GM23248 (cell line): ENCODE measurements at regions not wholly inside any gene's neighbourhood (a gene's known extent, or its start where the extent isn't known, plus 50 kb on each side); places are given as distances from the start of the nearest gene placed in this dataset.

Experiments
- EZH2 ChIP-seq: fragments of 200-600 bp; sonication (generic); IDR thresholded peaks from 2 replicates; pipeline ENCODE4 v1.6.1; 2018; ENCODE audit warnings: antibody characterized with exemption, mild to moderate bottlenecking; ENCODE audit not compliant: insufficient read depth, poor library complexity, severe bottlenecking
- EZH2phosphoT487 ChIP-seq: fragments of 200-600 bp; sonication (generic); IDR thresholded peaks from 2 replicates; pipeline ENCODE4 v1.6.1; 2018; ENCODE audit warnings: antibody characterized with exemption, moderate library complexity, mild to moderate bottlenecking, low read depth; ENCODE audit not compliant: insufficient read depth

- TF ChIP-seq EZH2 (no peak), EZH2phosphoT487 (no peak)
These were observed 78.6 kb upstream of the MPP7 start for GRCh38 chr10:28381466-28381865.
